NCI-H748 (cell line): ENCODE measurements at regions not wholly inside any gene's neighbourhood (a gene's known extent, or its start where the extent isn't known, plus 50 kb on each side); places are given as distances from the start of the nearest gene placed in this dataset.
"Not testable (repeated sequence)": the region's sequence is repeated elsewhere in the genome, so short reads cannot be mapped to it uniquely, and the experiment has no call there.

ENCODE experiments used
- DNase-seq: peaks from one replicate; lab custom pipeline; 2025; ENCODE audit not compliant: unreplicated experiment; lab: John Stamatoyannopoulos, UW

GRCh38 chr6:6863970-6864639, 243.7 kb upstream of the RREB1 start:
- DNase-seq: no peak

- no peak for DNase-seq
Measured at GRCh38 chr6:6865611-6866010, 242.2 kb upstream of the RREB1 start.

- DNase-seq: no peak
Measured at GRCh38 chr6:6866656-6867403, 240.9 kb upstream of the RREB1 start.

GRCh38 chr6:6867404-6867799, 240.4 kb upstream of the RREB1 start:
- no peak for DNase-seq

- DNase-seq: no peak
Measured at GRCh38 chr6:6869094-6869493, 238.7 kb upstream of the RREB1 start.

- no peak for DNase-seq
Measured at GRCh38 chr6:6870921-6871320, 236.8 kb upstream of the RREB1 start.

- DNase-seq: no peak
Measured at GRCh38 chr6:6872459-6873344, 235.1 kb upstream of the RREB1 start.

GRCh38 chr6:6873778-6874177, 234.0 kb upstream of the RREB1 start:
- no peak for DNase-seq

- no peak for DNase-seq
Measured at GRCh38 chr6:6875818-6876470, 231.8 kb upstream of the RREB1 start.

- not testable (repeated sequence) for DNase-seq
Measured at GRCh38 chr6:6877792-6878191, 230.0 kb upstream of the RREB1 start.

- no peak for DNase-seq
Measured at GRCh38 chr6:6878887-6879585, 228.7 kb upstream of the RREB1 start.

- DNase-seq: not testable (repeated sequence)
Measured at GRCh38 chr6:6879586-6879974, 228.2 kb upstream of the RREB1 start.

- no peak for DNase-seq
Measured at GRCh38 chr6:6880745-6881437, 226.9 kb upstream of the RREB1 start.

- no peak for DNase-seq
Measured at GRCh38 chr6:6881438-6882225, 226.1 kb upstream of the RREB1 start.

GRCh38 chr6:6882592-6882991, 225.2 kb upstream of the RREB1 start:
- no peak for DNase-seq

- no peak for DNase-seq
Measured at GRCh38 chr6:6883011-6883410, 224.8 kb upstream of the RREB1 start.

GRCh38 chr6:6884193-6884627, 223.6 kb upstream of the RREB1 start:
- no peak for DNase-seq

GRCh38 chr6:6884916-6885315, 222.8 kb upstream of the RREB1 start:
- DNase-seq: no peak

- peak; percentile 19 for DNase-seq
Measured at GRCh38 chr6:6885521-6886170, 222.1 kb upstream of the RREB1 start.
